HepG2 (cell line): ENCODE measurements at regions not wholly inside any gene's neighbourhood (a gene's known extent, or its start where the extent isn't known, plus 50 kb on each side); places are given as distances from the start of the nearest gene placed in this dataset.

Experiments used
- ATAC-seq: fragments of 200-7000 bp; cut with Tn5 transposase; 3 replicates; pipeline ENCODE4 v1.9.1; 2020; ENCODE audit warnings: mild to moderate bottlenecking, moderate library complexity
- BruUV-seq: library from RNA; stranded (reverse); fragments of 400-500 nt; replicated peaks from 2 replicates; lab custom pipeline; 2021; lab: Mats Ljungman, UMichigan
- CTCF ChIA-PET: fragments of 300-600 bp; formaldehyde crosslinking; extraction: SDS; loops from one replicate; lab custom pipeline; 2021; ENCODE audit warnings: low total read pairs, inconsistent platforms, low intra/inter-chr PET ratio; lab: Yijun Ruan, JAX
- POLR2A ChIA-PET: fragments of 350-600 bp; sonication (Branson Sonifier 250); formaldehyde crosslinking; loops from one replicate; lab custom pipeline; 2020; ENCODE audit warnings: antibody characterized with exemption, inconsistent platforms; lab: Yijun Ruan, JAX
- DNase-seq: peaks from one replicate; pipeline ENCODE4 v3.0.0-alpha.2; 2015; ENCODE audit warnings: low spot score
- FAIRE-seq: peaks from 3 replicates; lab custom pipeline; 2011; peaks lifted over from hg19 to GRCh38; lab: Jason Lieb, UNC
- H2AFZ ChIP-seq: one replicate; pipeline ENCODE4 v1.6.1; 2011; ENCODE audit warnings: low read length, inconsistent platforms
- H3K27ac ChIP-seq: fragments of 300-600 bp; 3 replicates; pipeline ENCODE4 v1.8.0; 2011; ENCODE audit warnings: mixed run types, mild to moderate bottlenecking, mixed read lengths, low read length, inconsistent platforms; ENCODE audit not compliant: insufficient read depth; ENCODE audit errors: extremely low read length
- H3K27me3 ChIP-seq, 2 experiments: fragments of 200-600 bp in 1 of 2; 2 replicates in 1 of 2; 3 replicates in 1 of 2; pipeline versions ENCODE4 v1.6.0 to v1.8.0; 2011; ENCODE audit warnings: low read length in 2 of 2, mild to moderate bottlenecking in 2 of 2, moderate library complexity in 2 of 2, inconsistent platforms in 1 of 2; ENCODE audit not compliant: insufficient read depth in 2 of 2, control insufficient read depth in 1 of 2
- H3K36me3 ChIP-seq, 2 experiments: fragments of 200-600 bp in 1 of 2; replicated peaks in 1 of 2; 2 replicates in 1 of 2; 3 replicates in 1 of 2; pipeline versions ENCODE4 v1.5.1 to v1.8.0; 2011; ENCODE audit warnings: low read length in 2 of 2, inconsistent platforms in 1 of 2; ENCODE audit not compliant: insufficient read depth in 2 of 2, control insufficient read depth in 1 of 2
- H3K4me1 ChIP-seq: 2 replicates; pipeline ENCODE4 v1.5.1; 2012; ENCODE audit warnings: low read length, inconsistent platforms; ENCODE audit not compliant: insufficient read depth
- H3K4me2 ChIP-seq: 2 replicates; pipeline ENCODE4 v1.6.0; 2011; ENCODE audit warnings: low read depth, low read length, inconsistent platforms
- H3K4me3 ChIP-seq, 3 experiments: fragments of 200-600 bp in 1 of 3; sonication (generic), shearing (Covaris generic) in 1 of 3; replicated peaks in 1 of 3; 2 replicates each; pipeline ENCODE4 v1.5.1; 2011 to 2016; ENCODE audit warnings: low read length in 3 of 3, inconsistent platforms in 2 of 3, low read depth in 2 of 3, mild to moderate bottlenecking in 2 of 3, control low read depth in 1 of 3, mixed read lengths in 1 of 3; ENCODE audit not compliant: insufficient read depth in 1 of 3
- H3K79me2 ChIP-seq: one replicate; pipeline ENCODE4 v1.6.1; 2011; ENCODE audit warnings: low read length, inconsistent platforms; ENCODE audit not compliant: insufficient read depth
- H3K9ac ChIP-seq: 2 replicates; pipeline ENCODE4 v1.6.0; 2011; ENCODE audit warnings: mild to moderate bottlenecking, low read depth, low read length, inconsistent platforms; ENCODE audit not compliant: insufficient read depth
- H3K9me3 ChIP-seq: 2 replicates; pipeline ENCODE4 v1.5.1; 2012; ENCODE audit warnings: mild to moderate bottlenecking, low read length
- H4K20me1 ChIP-seq: 2 replicates; pipeline ENCODE4 v1.6.0; 2011; ENCODE audit warnings: inconsistent platforms, mild to moderate bottlenecking, low read length, moderate library complexity; ENCODE audit not compliant: insufficient read depth
- HNRNPH1 ChIP-seq: fragments of 200-400 bp; formaldehyde crosslinking; optimal IDR thresholded peaks from 2 replicates; pipeline ENCODE3; 2017; ENCODE audit warnings: mild to moderate bottlenecking, low read depth, low read length
- KDM3A ChIP-seq: IDR thresholded peaks from 2 replicates; pipeline ENCODE4 v1.6.1; 2018; ENCODE audit warnings: low read depth, missing compliant biosample characterization
- MTF2 ChIP-seq: sonication (generic); formaldehyde crosslinking; IDR thresholded peaks from 2 replicates; pipeline ENCODE4 v1.5.0; 2020; ENCODE audit warnings: missing genetic modification reagents, borderline replicate concordance
- PRDM15 ChIP-seq: sonication (generic); formaldehyde crosslinking; IDR thresholded peaks from 2 replicates; pipeline ENCODE4 v1.4.0; 2020; ENCODE audit warnings: missing genetic modification reagents
- RBAK ChIP-seq: sonication (generic); formaldehyde crosslinking; IDR thresholded peaks from 2 replicates; pipeline ENCODE4 v1.5.1; 2020; ENCODE audit warnings: mild to moderate bottlenecking, missing genetic modification reagents
- ZBTB49 ChIP-seq: sonication (generic); formaldehyde crosslinking; IDR thresholded peaks from 2 replicates; pipeline ENCODE4 v1.4.0; 2020; ENCODE audit warnings: missing genetic modification reagents, borderline replicate concordance
- ZFYVE20 ChIP-seq: sonication (generic); formaldehyde crosslinking; IDR thresholded peaks from 2 replicates; pipeline ENCODE4 v1.8.0; 2023; ENCODE audit warnings: low read depth, mild to moderate bottlenecking, moderate library complexity, missing genetic modification reagents, borderline replicate concordance
- ZKSCAN8 ChIP-seq: IDR thresholded peaks from 2 replicates; pipeline ENCODE4 v1.6.1; 2016; ENCODE audit warnings: borderline replicate concordance, missing genetic modification reagents, missing compliant biosample characterization
- WGBS: methylation state at CpG from one replicate; pipeline ENCODE4 v1.1.6; 2017; ENCODE audit warnings: low lambda C conversion rate; 5-methylcytosine and 5-hydroxymethylcytosine counted together
- in situ Hi-C: cut with HindIII; loops from 2 replicates; pipeline ENCODE4 v1.10.0; 2017; ENCODE audit warnings: low pct_unique_long_range_greater_than_20kb; ENCODE audit not compliant: extremely low pct_ligation_motif_present
- intact Hi-C: fragments of 100-400 bp; cut with micrococcal nuclease; formaldehyde crosslinking; loops from one replicate; pipeline ENCODE4 v1.10.0; 2022; ENCODE audit not compliant: unreplicated experiment

GRCh38 chr13:84362777-84363176 is 480.5 kb upstream of the SLITRK1 start:
- no peaks in the 10 kb centered on the region for H3K27me3 ChIP-seq
- POLR2A ChIA-PET = no interaction called here
- no peak overlapping the region for H3K9ac ChIP-seq
- no peaks in the 10 kb centered on the region for H3K4me1 ChIP-seq
- CTCF ChIA-PET = no interaction called here
- in situ Hi-C loops = no loop called here
- H3K27ac ChIP-seq = no peak overlapping the region
- DNase-seq (no peak), ATAC-seq (no peak)
- no TSS peak for BruUV-seq
- no peak overlapping the region for H2AFZ ChIP-seq
- H4K20me1 ChIP-seq = no peaks in the 10 kb centered on the region
- no peak overlapping the region for H3K4me3 ChIP-seq
- H3K36me3 ChIP-seq = no peaks in the 10 kb centered on the region
- no peak overlapping the region for H3K4me2 ChIP-seq
- no peaks in the 10 kb centered on the region for H3K9me3 ChIP-seq
- WGBS = 8% methylated on average over 3 of the region's 3 CpGs
- intact Hi-C loops = no loop called here
- TF ChIP-seq ZKSCAN8 (CRISPR knock-in tag) (no peak), MTF2 (no peak), ZFYVE20 (no peak), RBAK (CRISPR knock-in tag) (no peak)
- TF ChIP-seq, all 625 proteins: peak for 0
- H3K79me2 ChIP-seq = no peaks in the 10 kb centered on the region
- FAIRE-seq = no peak

GRCh38 chr13:84360822-84361221 is 478.5 kb upstream of the SLITRK1 start:
- POLR2A ChIA-PET = no interaction called here
- WGBS = 22% methylated on average over 4 of the region's 4 CpGs
- no peak overlapping the region for H3K4me3 ChIP-seq

More at GRCh38 chr13:84360822-84361221, 478.5 kb upstream of the SLITRK1 start:
- H3K4me2 ChIP-seq = no peak overlapping the region
- no TSS peak for BruUV-seq
- TF ChIP-seq ZBTB49 = no peak
- no peak for TF ChIP-seq HNRNPH1
- no peak for TF ChIP-seq PRDM15 (CRISPR knock-in tag)
- no peak for TF ChIP-seq KDM3A
- FAIRE-seq (no peak), ATAC-seq (no peak), DNase-seq (no peak)
- H2AFZ ChIP-seq = no peak overlapping the region
- CTCF ChIA-PET = no interaction called here
- H3K4me1 ChIP-seq = no peaks in the 10 kb centered on the region
- no peaks in the 10 kb centered on the region for H3K36me3 ChIP-seq
- H3K9me3 ChIP-seq = no peaks in the 10 kb centered on the region
- H3K27ac ChIP-seq = no peak overlapping the region
- in situ Hi-C loops = no loop called here
- no peaks in the 10 kb centered on the region for H3K79me2 ChIP-seq
- no peaks in the 10 kb centered on the region for H4K20me1 ChIP-seq
- no peaks in the 10 kb centered on the region for H3K27me3 ChIP-seq
- H3K9ac ChIP-seq = no peak overlapping the region
- intact Hi-C loops = no loop called here
